HG03439 (cell line): ENCODE measurements at regions not wholly inside any gene's neighbourhood (a gene's known extent, or its start where the extent isn't known, plus 50 kb on each side); places are given as distances from the start of the nearest gene placed in this dataset.
"Not testable (repeated sequence)": the region's sequence is repeated elsewhere in the genome, so short reads cannot be mapped to it uniquely, and the experiment has no call there.

Experiments used
- ATAC-seq: cut with Tn5 transposase; IDR thresholded peaks from one replicate; pipeline ENCODE4 v1.9.1; 2021; ENCODE audit warnings: mild to moderate bottlenecking, moderate library complexity; ENCODE audit not compliant: unreplicated experiment

DNA sequence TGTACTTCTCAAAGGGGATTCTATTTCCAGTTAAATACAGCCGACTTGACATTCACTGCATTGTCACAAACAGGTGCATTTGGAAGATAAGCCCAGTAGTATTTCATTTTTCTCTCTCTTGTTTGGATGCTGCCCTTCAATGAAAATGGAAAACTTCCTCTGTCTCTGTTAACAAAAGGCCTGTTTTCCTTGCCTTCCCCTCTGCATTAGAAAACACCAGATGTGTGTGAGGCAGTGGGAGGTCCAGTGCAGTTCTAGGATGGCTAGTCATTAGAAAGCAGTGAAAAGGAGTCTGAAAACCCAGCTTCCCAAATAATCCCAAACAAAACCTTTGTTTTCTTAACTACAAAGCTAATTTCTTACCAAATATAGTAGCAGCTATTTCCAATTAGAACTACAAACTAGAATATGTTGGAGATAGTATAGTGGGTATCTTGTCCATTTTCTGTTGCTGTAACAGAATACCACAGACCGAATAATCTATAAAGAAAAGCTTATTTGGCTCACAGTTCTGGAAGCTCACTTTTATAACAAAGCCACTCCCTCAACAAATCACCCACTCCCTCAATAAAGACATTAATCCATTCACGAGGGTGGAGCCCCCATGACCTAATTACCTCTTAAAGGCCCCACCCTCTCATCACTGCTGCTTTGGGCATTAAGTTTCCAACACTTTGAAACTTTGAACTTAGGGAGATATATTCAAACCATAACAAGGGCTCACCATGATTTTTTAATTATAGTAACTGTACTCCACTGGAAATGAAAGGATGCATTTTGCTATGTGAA, 452.1 kb upstream of the RPS6KA3 start:
- no peak for ATAC-seq

DNA sequence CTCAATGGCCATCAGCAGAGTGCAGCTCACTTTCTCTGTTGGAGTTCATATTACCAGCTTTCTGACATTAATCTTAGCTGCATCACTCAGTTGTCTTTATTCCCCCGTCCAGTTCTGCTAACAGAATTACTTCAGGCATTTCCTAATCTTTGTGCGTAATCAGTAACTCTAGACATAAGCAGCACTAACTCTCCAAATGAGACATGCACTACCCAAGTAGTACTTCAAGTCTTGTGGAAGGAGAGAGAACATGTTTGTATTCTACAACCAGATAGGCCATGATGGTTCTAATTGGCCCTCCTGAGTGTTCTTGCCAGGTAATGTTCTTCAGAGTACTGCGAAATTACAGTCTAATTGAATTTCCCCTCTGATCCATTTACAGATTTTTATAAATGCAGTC, 448.5 kb upstream of the RPS6KA3 start:
- no peak for ATAC-seq

DNA sequence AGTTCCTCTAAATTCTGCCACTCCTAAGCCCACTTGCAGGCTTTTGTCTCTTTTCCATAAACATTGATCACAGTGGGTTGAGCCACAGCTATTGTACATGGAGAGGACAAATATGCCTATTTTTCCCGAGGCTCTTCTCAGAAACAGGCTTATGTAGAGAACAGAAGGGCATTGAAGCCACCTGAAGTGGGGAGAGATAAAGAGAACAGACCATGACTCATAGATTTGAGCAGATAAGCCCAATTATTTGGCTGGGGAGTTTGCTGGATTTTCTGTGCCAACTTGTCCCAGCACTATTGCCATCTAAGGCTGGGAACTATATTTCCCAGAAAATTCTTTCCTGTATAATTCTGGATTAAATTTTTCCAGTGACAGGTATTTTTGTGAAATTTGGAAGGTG, 446.1 kb upstream of the RPS6KA3 start:
- ATAC-seq, result no peak

DNA sequence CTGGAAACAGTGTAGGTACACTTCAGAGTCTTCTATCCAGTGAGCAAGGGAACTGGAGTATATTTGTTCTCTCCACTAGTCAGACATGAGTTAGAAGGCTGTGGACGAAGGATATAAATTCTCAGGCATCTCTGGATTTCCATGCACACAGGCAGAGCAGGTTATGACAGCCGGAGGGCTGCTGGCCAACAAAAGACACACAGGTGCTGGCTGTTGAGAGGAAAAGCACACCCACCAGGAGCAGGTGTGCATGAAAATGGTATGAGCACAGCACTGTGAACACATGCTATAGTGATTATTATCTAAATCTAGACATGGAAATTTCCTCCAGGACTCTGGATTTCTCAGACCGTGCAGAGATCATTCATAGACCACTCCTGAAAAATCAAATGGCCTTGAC, 444.7 kb upstream of the RPS6KA3 start:
- no peak for ATAC-seq

DNA sequence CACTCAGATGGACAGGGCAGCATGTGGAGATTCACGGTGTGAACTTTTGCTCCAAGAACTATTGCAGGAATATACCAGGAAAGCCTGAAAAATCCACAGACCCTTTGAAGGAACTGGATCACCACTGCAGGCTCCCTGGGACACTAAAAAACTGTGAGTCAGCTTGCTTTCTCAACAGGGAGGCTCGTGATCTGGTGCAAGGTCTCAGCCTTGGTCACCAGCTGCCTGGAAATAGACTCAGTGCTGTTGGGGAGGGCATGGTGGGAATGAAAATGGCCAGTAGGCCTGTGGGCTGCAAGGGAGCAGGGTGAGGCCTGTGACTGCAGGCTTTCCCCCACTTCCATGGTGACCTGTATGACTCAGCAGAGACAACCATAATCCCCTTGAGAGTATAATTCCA, 426.4 kb upstream of the RPS6KA3 start:
- ATAC-seq, result no peak

DNA sequence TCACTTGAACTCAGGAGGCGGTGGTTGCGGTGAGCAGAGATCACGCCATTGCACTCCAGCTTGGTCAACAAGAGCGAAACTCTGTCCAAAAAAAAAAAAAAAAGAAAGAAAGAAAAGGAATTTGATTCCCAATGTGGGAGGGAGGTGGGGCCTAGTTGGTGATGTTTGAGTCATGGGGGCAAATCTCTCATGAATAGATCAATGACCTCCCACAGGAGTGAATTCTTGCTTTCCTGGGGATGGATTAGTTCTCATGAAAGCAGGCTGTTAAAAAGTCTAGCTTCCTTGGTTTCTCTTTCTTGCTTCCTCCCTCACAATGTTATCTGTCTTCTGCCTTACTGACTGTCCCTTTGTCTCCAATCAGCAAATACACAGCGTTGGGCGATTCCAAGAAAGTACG, 419.5 kb upstream of the RPS6KA3 start:
- ATAC-seq, result no peak

DNA sequence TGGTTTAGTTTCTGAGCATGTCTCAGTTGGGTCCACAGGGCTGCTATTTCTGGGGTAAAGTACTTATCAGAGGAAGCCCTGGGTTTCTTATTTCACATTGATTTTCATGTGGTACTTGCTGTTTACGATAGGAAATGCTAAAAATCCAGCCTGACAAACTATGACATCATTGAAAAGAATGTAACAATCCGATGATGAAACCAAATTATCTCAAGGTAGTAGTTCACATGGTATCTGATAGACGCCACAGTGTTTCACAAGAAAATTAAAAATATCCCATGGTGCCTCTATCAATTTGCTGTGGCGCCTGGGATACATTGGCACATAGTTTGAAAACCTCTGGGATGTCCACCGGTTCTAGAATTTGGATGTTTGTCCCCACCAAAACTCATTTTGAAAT, 418.9 kb upstream of the RPS6KA3 start:
- no peak for ATAC-seq

DNA sequence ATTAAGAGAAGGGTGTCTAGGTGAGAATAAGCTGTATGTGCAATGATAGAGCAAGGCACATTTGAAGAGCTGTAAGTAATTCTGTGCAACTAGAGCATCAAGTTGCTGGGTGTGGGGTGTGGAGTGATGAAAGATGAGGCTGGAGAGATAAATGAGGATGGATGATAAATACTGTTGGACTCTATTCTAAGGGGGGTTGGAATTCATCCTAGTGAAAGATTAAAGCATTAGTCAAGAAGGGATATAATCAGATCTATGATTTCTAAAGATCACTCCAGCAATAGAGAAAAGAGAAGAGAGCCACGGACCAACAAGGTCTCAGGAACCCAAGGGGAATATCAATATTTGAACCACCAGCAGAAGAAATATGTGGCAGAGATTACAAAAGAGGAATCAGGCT, 415.0 kb upstream of the RPS6KA3 start:
- ATAC-seq, result no peak

DNA sequence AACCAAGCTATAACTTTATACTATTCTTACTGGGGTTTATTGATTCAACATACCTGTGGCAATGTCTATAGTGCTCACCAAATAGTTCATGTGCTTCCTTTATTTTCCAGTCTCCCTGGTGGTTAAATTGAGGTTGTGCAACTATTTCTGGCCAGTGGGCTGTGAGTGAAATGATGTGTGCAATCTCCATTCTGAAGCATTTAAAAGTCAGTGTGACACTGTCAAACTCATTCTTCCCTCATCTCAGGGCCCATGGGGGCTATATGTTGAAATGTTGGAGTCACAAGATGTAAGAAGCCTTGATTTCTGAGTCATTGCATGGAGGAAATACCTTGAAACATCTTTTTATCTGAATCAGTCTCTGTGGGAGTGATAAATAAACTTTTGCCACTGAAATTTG, 414.3 kb upstream of the RPS6KA3 start:
- ATAC-seq, result no peak

DNA sequence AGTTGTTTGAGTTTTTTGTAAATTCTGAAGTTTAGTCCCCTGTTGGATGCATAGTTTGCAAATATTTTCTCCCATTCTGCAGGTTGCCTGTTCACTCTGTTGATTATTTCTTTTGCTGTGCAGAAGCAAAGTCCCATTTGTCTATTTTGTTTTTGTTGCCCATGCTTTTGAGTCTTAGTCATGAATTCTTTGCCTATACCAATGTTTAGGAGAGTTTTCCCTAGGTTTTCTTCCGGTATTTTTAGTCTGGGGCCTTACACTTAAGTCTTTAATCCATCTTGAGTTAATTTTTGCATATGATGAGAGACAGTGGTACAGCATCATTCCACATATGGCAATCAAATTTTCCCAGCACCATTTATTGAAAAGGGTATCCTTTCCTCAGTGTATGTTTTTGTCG, 405.8 kb upstream of the RPS6KA3 start:
- no peak for ATAC-seq

DNA sequence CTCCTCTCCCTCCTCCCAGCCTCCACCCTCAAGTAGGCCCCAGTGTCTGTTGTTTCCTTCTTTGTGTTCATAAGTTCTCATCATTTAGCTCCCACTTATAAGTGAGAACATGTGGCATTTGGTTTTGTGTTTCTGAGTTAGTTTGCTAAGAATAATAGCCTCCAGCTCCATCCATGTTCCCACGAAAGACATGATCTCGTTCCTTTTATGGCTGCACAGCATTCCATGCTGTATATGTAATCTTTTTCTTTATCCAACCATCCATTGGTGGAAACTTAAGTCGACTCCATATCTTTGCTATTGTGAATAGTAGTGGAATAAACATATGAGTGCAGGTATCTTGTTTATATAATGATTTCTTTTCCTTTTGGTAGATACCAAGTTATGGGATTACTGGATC, 405.0 kb upstream of the RPS6KA3 start:
- not testable (repeated sequence) for ATAC-seq

DNA sequence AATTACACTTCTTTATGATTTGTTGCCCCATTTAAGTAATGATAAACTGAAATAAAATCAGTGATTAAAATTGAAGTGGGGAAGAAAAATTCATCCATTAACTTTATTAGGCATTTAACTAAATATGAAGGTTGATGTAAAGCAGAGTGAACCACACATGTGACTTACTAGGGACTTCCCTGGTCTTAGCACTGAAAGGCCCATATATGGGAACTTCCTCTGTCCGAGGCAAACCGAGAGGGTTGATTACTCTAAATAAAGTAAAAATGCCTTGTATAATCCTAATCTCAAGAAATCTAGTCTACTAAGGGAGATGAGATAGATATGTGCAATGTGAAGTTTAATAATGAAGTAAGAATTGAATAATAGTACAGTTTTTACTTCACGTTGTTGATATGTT, 403.9 kb upstream of the RPS6KA3 start:
- ATAC-seq, result no peak

DNA sequence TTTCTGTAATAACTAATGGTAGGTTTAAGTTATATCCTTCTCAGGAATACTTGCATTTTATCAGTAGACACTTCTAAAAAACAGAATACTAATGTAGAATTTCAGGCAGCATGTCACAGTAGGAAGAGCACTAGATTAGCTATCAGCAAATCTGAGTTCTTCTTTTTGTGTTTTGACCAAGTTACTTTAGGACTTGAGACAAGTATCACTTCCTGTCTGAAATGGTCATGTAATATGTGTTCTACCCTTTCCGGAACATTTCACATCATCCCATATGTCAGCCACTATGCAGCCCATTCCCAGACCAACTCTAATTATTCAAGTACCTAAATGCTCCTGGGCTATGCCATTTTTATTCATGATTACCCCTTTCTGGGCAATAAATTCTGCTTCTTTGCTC, 401.8 kb upstream of the RPS6KA3 start:
- no peak for ATAC-seq

DNA sequence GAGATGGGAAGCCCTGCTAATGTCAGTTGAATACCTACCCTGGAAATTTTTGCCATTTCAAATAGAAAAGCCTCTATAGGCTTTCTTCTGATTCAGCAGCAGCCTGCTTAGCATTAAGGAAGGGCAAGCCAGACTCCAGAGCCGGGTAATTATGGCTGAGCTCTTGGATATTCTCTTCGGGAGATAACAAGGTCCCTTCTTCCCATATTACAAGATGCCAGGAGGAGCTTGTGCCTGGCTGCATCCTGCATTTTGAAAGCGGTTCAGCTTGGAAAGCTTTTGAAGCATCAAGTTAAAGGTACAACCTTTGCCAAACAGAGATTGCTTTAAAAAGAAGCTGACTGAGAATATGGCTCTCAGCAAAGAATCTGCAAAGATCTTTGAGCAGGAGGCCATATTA, 399.6 kb upstream of the RPS6KA3 start:
- ATAC-seq, result no peak

DNA sequence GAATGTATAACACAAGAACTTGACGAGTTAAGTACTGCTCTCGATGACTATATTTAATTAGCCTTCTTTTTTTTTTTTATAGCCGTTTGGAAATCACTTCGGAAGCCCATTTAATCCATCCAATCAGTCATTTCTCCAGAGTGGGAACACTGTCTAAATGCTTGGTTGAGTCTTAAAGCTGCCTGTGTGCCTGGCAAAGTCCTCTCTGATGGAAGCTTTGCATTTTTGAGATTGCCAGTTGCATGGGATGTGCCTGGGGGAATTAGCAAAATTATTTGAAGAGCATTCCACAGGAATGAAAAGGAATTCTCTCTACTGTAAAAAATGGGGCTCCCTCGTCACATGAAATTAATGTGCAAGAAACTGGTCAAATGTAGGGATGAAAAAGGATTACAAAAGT, 398.8 kb upstream of the RPS6KA3 start:
- no peak for ATAC-seq

DNA sequence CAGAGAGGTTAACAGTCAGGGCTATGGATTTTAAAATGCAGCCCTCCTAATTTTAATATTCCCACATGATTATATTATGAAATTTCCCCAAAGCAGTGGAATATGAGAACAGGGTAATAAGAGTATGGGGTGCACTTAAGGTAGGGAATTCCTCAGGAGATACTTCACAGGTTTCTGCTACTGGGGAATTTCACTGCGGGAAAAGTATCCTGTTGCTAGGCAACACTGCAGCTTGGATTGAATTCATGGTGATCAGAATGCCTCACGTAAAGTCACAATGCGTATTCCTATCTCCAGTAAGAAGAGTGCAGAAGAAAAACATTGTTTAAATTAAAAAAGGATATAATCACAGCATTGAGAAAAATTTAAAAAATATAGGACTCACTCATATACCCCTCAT, 398.1 kb upstream of the RPS6KA3 start:
- ATAC-seq, result no peak

DNA sequence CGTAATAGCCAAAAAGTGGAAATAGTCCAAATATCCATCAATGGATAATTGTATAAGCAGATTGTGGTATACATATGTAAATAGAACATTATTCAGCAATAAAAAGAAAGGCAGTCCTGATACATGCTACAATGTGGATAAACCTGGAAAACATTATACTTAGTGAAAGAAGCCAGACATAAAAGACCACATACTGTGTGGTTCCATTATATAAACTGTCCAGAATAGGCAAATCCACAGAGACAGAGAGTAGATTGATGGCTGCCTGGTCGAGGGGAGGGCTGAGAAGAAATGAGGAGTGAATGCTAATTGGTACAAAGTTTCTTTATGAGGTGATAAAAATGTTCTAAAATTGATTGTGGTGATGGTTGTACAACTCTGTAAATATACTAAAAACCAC, 397.4 kb upstream of the RPS6KA3 start:
- ATAC-seq, result no peak

DNA sequence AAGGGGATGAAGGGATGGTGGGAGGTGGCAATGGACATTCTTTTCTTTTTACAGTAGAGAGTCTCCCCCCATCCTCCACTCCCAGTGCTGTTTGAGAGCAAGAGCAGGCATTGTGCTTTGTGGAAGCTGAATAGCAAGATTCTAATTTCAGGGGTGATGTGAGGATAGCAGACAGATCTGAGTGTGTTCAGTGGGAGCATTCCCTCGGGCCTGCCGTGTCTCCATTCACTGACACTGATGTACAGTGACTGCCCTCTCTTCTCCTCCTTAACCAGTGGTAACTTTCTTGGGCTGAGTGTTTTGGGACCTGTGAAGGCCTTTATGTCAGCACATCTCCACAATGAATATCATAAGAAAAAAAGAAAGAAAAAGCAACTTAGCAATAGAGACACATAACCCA, 396.6 kb upstream of the RPS6KA3 start:
- ATAC-seq, result no peak

DNA sequence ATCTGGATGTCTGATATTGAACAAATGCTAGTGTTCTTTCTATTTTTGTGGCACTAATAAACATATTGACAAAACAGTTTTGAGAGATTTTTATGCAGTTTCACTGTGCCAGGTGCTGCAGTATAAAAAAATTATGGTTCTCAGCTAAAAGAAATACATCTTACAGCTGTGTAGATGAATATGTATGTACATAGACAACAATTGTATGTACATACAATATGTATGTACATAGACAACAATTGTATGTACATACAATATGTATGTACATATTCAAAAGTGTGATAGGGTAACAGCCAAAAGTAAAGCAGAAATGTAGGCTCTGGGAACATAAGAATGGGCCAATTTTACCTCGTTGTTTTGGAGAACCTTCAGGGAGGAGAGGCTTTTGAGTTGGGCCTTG, 390.0 kb upstream of the RPS6KA3 start:
- ATAC-seq, result no peak

DNA sequence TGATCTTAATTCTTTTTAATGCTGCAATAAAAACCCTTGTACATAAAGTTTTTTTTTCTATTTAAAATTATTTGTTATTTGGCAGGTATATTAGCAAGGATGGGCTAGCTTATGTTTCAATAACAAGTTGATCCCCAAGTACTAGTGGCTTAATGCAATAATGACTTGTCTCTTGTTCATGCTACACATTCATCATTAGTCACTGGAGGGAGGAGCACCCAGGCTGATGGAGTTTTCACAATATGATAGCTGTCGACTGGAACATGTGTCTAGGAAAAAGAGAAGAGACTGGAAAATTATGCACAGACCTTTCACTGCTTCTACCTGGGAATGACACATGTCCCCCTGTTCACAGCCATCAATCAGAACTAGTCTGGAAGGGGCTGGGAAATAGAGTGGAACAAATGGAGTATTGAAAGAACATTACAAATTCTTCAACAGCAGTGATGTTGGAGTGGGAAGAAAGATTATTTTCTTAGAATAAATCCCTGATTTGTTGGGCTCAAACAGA, 387.9 kb upstream of the RPS6KA3 start:
- no peak for ATAC-seq

DNA sequence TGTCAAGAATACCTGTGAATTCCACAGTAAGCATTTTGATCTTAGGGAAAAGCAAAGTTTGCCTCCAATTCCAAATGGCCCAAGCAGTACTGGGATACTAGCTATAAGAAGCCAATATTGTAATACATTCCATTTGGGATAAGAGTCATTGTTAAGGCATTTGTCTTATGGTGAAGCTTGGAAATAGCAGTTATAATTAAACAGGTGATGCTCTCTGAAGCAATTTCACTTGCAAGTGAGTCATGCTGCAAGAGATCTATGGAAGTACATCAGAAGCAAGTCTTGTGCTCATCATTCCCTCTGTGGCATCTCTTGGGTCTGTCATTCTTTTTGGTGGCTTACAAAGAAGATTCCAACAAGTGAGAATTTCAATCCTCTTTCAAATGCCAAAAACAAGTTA, 386.4 kb upstream of the RPS6KA3 start:
- no peak for ATAC-seq

DNA sequence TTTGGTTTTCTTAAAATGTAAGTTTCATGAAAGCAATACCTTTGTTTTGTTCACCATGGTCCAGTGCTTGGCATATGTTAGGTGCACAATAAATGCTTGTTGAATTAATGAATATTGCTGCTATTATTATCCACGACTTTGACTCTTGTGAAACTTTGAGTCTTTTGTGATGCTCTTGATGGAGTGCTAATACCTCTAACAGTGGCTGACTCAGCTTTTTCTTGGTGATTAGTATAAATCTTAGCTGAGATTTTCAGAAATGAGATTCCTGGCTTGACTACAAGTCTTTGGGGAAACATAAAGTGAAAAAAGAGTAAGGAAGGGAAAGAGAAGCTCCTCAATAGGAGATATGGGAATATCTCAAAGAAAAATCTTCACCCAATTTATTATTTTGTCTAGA, 375.2 kb upstream of the RPS6KA3 start:
- no peak for ATAC-seq

DNA sequence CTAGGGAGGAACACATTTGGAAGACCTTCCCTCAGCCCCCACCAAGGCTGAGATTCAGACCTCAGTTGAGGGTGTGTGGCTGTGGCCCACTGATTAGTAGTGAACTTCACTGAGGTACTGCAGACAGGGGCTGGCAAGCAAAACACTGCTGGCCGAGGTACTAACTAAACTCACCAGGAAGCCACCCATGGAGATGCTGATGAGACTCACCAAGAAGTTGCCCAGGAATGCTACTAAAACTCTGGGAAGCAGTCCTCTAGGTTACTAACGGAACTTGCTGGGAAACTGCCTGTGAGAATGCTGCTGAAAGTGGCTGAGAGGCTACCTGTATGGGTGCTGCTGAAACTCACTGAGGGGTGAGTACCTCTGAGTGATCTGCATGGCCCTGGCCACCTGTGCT, 372.4 kb upstream of the RPS6KA3 start:
- no peak for ATAC-seq
